ES-I3 (cell line): ENCODE measurements at regions not wholly inside any gene's neighbourhood (a gene's known extent, or its start where the extent isn't known, plus 50 kb on each side); places are given as distances from the start of the nearest gene placed in this dataset.

Experiments
- H3K36me3 ChIP-seq: 2 replicates; pipeline ENCODE4 v1.6.1; 2013; ENCODE audit warnings: mild to moderate bottlenecking, low read length, control low read depth, moderate library complexity; ENCODE audit not compliant: insufficient read depth
- H3K4me1 ChIP-seq: 2 replicates; pipeline ENCODE4 v1.6.1; 2013; ENCODE audit warnings: mild to moderate bottlenecking, control low read depth, low read length; ENCODE audit not compliant: insufficient read depth
- H3K9ac ChIP-seq: 2 replicates; pipeline ENCODE4 v1.6.1; 2013; ENCODE audit warnings: low read depth, mild to moderate bottlenecking, low read length, moderate library complexity
- H3K9me3 ChIP-seq: 2 replicates; pipeline ENCODE4 v1.6.1; 2013; ENCODE audit warnings: mild to moderate bottlenecking, low read length, moderate library complexity; ENCODE audit not compliant: control insufficient read depth, insufficient read depth

GRCh38 chr13:72379581-72379980 lies 347.8 kb downstream of the MZT1 start:
- Histone ChIP-seq H3K4me1 (no peaks in the 10 kb centered on the region; the same call in 1 of the 2 replicates), H3K9me3 (no peaks in the 10 kb centered on the region), H3K9ac (no peak overlapping the region), H3K36me3 (no peaks in the 10 kb centered on the region)

- Histone ChIP-seq H3K9me3 (no peaks in the 10 kb centered on the region), H3K9ac (no peak overlapping the region), H3K4me1 (no peaks in the 10 kb centered on the region), H3K36me3 (no peaks in the 10 kb centered on the region)
Observed at GRCh38 chr13:72368031-72368430, 359.4 kb downstream of the MZT1 start.

DNA sequence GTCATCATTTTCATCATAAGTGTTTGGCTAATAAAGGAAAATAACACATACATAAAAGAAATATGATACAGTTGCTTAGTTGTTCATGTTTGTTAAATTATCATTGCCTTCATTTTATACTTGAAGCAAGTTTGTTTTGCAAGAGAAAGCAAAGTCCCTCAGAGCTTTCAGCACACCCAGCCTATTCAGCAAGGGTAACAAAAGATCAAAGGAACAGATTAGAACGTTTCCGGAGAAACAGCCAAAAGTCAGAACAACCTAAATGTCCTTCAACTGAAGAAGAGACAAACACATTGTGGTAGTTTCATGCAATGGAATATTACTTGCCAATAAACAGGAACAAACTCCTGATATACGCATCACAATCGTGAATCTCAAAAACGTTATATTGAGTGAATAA lies 380.7 kb downstream of the MZT1 start:
- Histone ChIP-seq H3K9me3 (no peaks in the 10 kb centered on the region), H3K4me1 (no peaks in the 10 kb centered on the region), H3K36me3 (no peaks in the 10 kb centered on the region), H3K9ac (no peak overlapping the region)

GRCh38 chr13:72342364-72342763 lies 385.1 kb downstream of the MZT1 start:
- Histone ChIP-seq H3K9ac (no peak overlapping the region), H3K36me3 (no peaks in the 10 kb centered on the region), H3K4me1 (no peaks in the 10 kb centered on the region), H3K9me3 (no peaks in the 10 kb centered on the region)

- H3K36me3 ChIP-seq, result no peaks in the 10 kb centered on the region
- H3K9me3 ChIP-seq, result no peaks in the 10 kb centered on the region
- no peaks in the 10 kb centered on the region for H3K4me1 ChIP-seq
- no peak overlapping the region for H3K9ac ChIP-seq
Observed at GRCh38 chr13:72341904-72342303, 385.5 kb downstream of the MZT1 start.

- Histone ChIP-seq H3K9ac (no peak overlapping the region), H3K4me1 (no peaks in the 10 kb centered on the region; the same call in 1 of the 2 replicates), H3K9me3 (no peaks in the 10 kb centered on the region; the same call in 1 of the 2 replicates), H3K36me3 (no peaks in the 10 kb centered on the region)
Observed at GRCh38 chr13:72317346-72318109, 409.9 kb downstream of the MZT1 start.

GRCh38 chr13:72316716-72317115 lies 410.7 kb downstream of the MZT1 start:
- Histone ChIP-seq H3K36me3 (no peaks in the 10 kb centered on the region), H3K9ac (no peak overlapping the region)

GRCh38 chr13:72315312-72315711 lies 412.1 kb downstream of the MZT1 start:
- Histone ChIP-seq H3K9ac (no peak overlapping the region), H3K9me3 (no peaks in the 10 kb centered on the region), H3K4me1 (no peaks in the 10 kb centered on the region; the same call in 1 of the 2 replicates), H3K36me3 (no peaks in the 10 kb centered on the region)

More at GRCh38 chr13:72316716-72317115, 410.7 kb downstream of the MZT1 start:
- H3K9me3 ChIP-seq, result no peaks in the 10 kb centered on the region; the same call in 1 of the 2 replicates
- no peaks in the 10 kb centered on the region; the same call in 1 of the 2 replicates for H3K4me1 ChIP-seq

DNA sequence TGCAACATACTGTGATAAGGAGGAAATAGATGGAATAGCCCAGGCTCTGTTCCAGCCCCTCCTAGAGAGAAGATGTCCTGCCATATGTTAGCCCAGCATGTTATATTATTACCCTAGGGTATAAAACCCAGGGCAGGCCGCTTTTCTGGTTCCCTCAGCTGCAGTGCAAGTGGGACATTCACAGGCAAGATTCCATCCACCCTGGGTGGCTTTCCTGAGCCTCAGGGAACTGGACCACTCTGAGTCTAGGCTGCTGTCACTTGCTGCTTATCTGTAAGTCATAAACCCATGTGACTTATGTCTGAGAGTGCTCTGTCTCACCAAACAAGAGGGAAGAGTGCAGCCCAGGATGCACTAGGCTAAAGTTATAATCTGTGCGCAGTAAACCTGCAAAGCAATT lies 413.2 kb downstream of the MZT1 start:
- H3K9ac ChIP-seq, result no peak overlapping the region
- H3K36me3 ChIP-seq, result no peaks in the 10 kb centered on the region
- no peaks in the 10 kb centered on the region; the same call in 1 of the 2 replicates for H3K4me1 ChIP-seq
- no peaks in the 10 kb centered on the region for H3K9me3 ChIP-seq

GRCh38 chr13:72313546-72313945 lies 413.9 kb downstream of the MZT1 start:
- Histone ChIP-seq H3K9ac (no peak overlapping the region), H3K36me3 (no peaks in the 10 kb centered on the region), H3K4me1 (no peaks in the 10 kb centered on the region; the same call in 1 of the 2 replicates), H3K9me3 (no peaks in the 10 kb centered on the region)

DNA sequence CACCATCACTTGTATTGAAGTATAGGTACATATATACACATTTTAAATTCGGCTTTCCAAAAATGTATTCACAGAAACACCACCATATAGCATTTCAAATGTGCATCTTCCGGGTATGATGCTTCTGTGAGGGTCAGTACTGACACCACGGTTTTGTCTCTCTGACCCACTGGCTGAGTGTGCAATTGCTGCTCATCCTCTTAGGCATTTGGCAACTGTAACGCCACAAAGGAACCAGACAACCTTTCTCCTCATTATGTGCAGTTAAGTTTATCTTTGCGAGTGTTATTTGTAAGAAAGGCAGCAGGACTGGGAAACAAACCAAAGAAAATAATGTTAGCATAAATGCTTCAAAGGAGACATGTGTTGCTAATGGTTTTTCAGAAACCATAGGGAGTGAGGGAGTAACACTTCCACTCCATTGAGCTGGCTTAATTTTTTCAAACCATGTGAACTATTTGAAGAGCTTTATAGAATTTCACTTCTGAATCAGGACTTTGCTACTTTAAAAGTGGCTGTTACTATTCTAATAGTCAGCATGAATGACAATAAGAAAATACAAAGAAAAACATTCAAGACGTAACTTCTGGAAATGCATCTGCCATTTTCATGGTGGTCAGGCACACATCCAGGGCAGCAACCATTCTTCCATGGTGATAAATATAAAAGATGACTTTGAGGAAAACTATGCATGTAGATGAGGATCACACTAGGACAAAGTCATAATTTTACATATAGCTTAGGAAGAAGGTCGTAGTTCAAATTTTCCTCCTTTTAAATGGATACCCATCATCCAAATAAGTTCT lies 423.3 kb downstream of the MZT1 start:
- Histone ChIP-seq H3K9ac (no peak overlapping the region), H3K9me3 (no peaks in the 10 kb centered on the region), H3K36me3 (no peaks in the 10 kb centered on the region), H3K4me1 (no peaks in the 10 kb centered on the region)

DNA sequence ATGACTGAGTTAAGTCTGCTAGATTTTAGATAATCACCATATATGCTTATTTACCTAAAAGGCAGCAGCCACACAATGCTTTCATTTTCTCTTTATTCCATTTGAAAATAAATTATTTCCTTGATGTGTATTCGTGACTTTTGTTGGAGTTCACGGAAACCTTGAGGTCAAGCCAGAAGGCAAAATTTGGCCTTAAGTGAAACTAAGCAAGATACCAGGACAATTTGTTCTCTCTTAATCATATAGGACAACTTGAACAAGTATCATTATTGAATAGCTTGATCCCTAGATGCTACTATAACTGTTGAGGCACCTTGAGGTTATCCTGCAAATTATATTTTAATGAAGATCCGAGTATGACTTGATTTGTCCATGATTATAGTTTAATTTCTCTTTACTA lies 429.2 kb upstream of the DACH1 start:
- Histone ChIP-seq H3K4me1 (peaks cover 17% of the 10 kb centered on the region), H3K9me3 (no peaks in the 10 kb centered on the region), H3K36me3 (no peaks in the 10 kb centered on the region), H3K9ac (no peak overlapping the region)

GRCh38 chr13:72295153-72295552 lies 428.1 kb upstream of the DACH1 start:
- Histone ChIP-seq H3K9me3 (no peaks in the 10 kb centered on the region), H3K36me3 (no peaks in the 10 kb centered on the region)

DNA sequence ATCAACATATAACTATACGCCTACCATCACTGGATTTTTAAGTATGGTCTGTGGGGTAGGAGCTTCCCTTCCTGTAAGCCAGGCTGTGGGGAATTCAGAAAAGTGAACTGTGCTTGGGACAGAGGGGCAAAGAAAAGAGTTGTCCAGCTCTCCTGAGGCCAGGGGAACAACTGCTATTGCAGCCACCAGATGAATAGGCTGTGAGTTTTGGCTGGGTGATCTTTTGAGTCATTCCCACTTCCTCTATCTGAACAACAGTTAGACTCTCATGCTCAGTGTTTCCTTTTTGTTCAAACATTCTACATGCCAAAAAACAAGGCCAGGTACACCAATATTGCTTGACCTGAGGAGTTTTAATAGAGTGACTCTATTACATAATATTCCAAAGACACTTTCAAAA lies 426.2 kb upstream of the DACH1 start:
- Histone ChIP-seq H3K9ac (no peak overlapping the region), H3K36me3 (no peaks in the 10 kb centered on the region), H3K9me3 (peaks cover 6% of the 10 kb centered on the region; the same call in 1 of the 2 replicates), H3K4me1 (peaks cover 23% of the 10 kb centered on the region)

More at GRCh38 chr13:72295153-72295552, 428.1 kb upstream of the DACH1 start:
- H3K4me1 ChIP-seq, result peaks cover 23% of the 10 kb centered on the region
- no peak overlapping the region for H3K9ac ChIP-seq
